Activated CD8-positive, alpha-beta T cell treated with anti-CD3 and anti-CD28 coated beads for 36 hours (primary cell): ENCODE measurements at regions not wholly inside any gene's neighbourhood (a gene's known extent, or its start where the extent isn't known, plus 50 kb on each side); places are given as distances from the start of the nearest gene placed in this dataset.
"Not testable (repeated sequence)": the region's sequence is repeated elsewhere in the genome, so short reads cannot be mapped to it uniquely, and the experiment has no call there.

ENCODE experiments used
- ATAC-seq: fragments of 200-7000 bp; cut with Tn5 transposase; one replicate; pipeline ENCODE4 v1.10.0; 2021; ENCODE audit warnings: mild to moderate bottlenecking, moderate library complexity
- CTCF ChIA-PET: fragments of 350-600 bp; sonication (Branson Sonifier 250); formaldehyde crosslinking; loops from one replicate; lab custom pipeline; 2021; ENCODE audit warnings: antibody characterized with exemption; lab: Charles Lee
- POLR2A ChIA-PET: fragments of 350-600 bp; sonication (Branson Sonifier 250); formaldehyde crosslinking; loops from one replicate; lab custom pipeline; 2021; ENCODE audit warnings: antibody characterized with exemption; lab: Charles Lee
- DNase-seq: peaks from one replicate; pipeline ENCODE4 v3.0.0-alpha.2; 2020
- H3K27ac Mint-ChIP-seq: one replicate; pipeline ENCODE4 v1.8.0; 2021; ENCODE audit warnings: mild to moderate bottlenecking, mixed read lengths
- H3K27me3 Mint-ChIP-seq: one replicate; pipeline ENCODE4 v1.8.0; 2021; ENCODE audit warnings: mixed read lengths
- H3K36me3 Mint-ChIP-seq: one replicate; pipeline ENCODE4 v1.8.0; 2021; ENCODE audit warnings: low read depth, mixed read lengths
- H3K4me1 Mint-ChIP-seq: one replicate; pipeline ENCODE4 v1.8.0; 2021; ENCODE audit warnings: low read depth, mixed read lengths
- H3K4me3 Mint-ChIP-seq: one replicate; pipeline ENCODE4 v1.8.0; 2021; ENCODE audit warnings: mild to moderate bottlenecking, moderate library complexity, mixed read lengths
- H3K9me3 Mint-ChIP-seq: one replicate; pipeline ENCODE4 v1.8.0; 2021; ENCODE audit warnings: mixed read lengths
- intact Hi-C: fragments of 100-400 bp; cut with micrococcal nuclease; formaldehyde crosslinking; loops from one replicate; pipeline ENCODE4 v1.10.0; 2022
- TF ChIP-seq, protein P1 (sequence below): fragments of 200-600 bp; IDR thresholded peaks from one replicate; pipeline ENCODE4 v1.8.0; 2022; ENCODE audit warnings: antibody characterized with exemption, mild to moderate bottlenecking

- ATAC-seq, result no peak
- TF ChIP-seq, protein P1, sequence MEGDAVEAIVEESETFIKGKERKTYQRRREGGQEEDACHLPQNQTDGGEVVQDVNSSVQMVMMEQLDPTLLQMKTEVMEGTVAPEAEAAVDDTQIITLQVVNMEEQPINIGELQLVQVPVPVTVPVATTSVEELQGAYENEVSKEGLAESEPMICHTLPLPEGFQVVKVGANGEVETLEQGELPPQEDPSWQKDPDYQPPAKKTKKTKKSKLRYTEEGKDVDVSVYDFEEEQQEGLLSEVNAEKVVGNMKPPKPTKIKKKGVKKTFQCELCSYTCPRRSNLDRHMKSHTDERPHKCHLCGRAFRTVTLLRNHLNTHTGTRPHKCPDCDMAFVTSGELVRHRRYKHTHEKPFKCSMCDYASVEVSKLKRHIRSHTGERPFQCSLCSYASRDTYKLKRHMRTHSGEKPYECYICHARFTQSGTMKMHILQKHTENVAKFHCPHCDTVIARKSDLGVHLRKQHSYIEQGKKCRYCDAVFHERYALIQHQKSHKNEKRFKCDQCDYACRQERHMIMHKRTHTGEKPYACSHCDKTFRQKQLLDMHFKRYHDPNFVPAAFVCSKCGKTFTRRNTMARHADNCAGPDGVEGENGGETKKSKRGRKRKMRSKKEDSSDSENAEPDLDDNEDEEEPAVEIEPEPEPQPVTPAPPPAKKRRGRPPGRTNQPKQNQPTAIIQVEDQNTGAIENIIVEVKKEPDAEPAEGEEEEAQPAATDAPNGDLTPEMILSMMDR, result no peak
- Mint-ChIP-seq H3K27me3 (peaks cover 3% of the 10 kb centered on the region), H3K27ac (no peak overlapping the region), H3K36me3 (no peaks in the 10 kb centered on the region), H3K9me3 (no peaks in the 10 kb centered on the region), H3K4me1 (no peaks in the 10 kb centered on the region), H3K4me3 (no peak overlapping the region)
- intact Hi-C loops, result no loop called here
- CTCF ChIA-PET, result no interaction called here
- POLR2A ChIA-PET, result no interaction called here
- no peak for DNase-seq
Measured at GRCh38 chr1:213541641-213542040, 446.1 kb upstream of the PROX1 start.

DNA sequence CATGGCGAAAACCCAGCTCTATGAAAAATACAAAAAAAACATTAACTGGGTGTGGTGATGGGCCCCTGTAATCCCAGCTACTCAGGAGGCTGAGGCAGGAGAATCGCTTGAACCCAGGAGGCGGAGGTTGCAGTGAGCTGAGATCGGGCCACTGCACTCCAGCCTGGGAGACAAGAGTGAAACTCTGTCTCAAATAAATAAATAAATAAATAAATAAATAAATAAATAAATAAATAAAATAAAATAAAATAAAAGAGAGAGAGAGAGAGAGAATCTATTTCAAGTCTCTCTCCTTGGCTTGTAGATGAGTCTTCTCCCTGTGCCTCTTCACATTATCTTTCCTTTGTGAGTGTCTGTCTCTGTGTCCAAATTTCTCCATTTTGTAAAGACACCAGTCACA, 442.6 kb upstream of the PROX1 start:
- H3K36me3 Mint-ChIP-seq, H3K27ac Mint-ChIP-seq, intact Hi-C loops, DNase-seq, CTCF ChIA-PET, POLR2A ChIA-PET, H3K9me3 Mint-ChIP-seq, H3K27me3 Mint-ChIP-seq, H3K4me3 Mint-ChIP-seq, ATAC-seq, H3K4me1 Mint-ChIP-seq: not testable (repeated sequence)

DNA sequence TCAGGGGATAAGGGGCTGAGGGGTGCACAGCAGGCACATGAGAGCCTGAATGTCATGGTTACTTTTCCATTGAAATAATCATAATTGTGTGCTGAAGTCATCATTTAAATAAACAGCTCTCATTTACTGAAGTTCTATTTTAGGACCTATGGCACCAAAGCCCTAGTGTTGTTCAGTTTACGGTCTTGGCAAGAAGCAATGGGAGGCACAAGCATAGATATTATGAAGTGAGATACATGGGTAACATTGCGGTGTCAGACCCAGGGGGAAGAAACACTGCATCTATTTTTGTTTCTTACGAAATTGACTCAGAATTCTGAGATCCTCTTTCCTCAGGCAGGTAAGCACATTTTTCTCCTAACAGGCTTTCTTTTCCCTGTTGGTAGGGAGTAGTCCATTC, 437.8 kb upstream of the PROX1 start:
- Mint-ChIP-seq H3K36me3 (no peaks in the 10 kb centered on the region), H3K27ac (no peak overlapping the region), H3K27me3 (no peaks in the 10 kb centered on the region), H3K9me3 (no peaks in the 10 kb centered on the region), H3K4me1 (no peaks in the 10 kb centered on the region), H3K4me3 (no peak overlapping the region)
- TF ChIP-seq, protein P1, result no peak
- DNase-seq, result no peak
- ATAC-seq, result no peak
- CTCF ChIA-PET, result no interaction called here
- intact Hi-C loops, result no loop called here
- POLR2A ChIA-PET, result no interaction called here

- DNase-seq (no peak), ATAC-seq (no peak)
- TF ChIP-seq, protein P1, result no peak
- POLR2A ChIA-PET, result no interaction called here
- Mint-ChIP-seq H3K36me3 (no peaks in the 10 kb centered on the region), H3K27me3 (no peaks in the 10 kb centered on the region), H3K9me3 (no peaks in the 10 kb centered on the region), H3K27ac (no peak overlapping the region), H3K4me3 (no peak overlapping the region), H3K4me1 (no peaks in the 10 kb centered on the region)
- CTCF ChIA-PET, result no interaction called here
- intact Hi-C loops, result no loop called here
Measured at GRCh38 chr1:213550804-213551203, 437.0 kb upstream of the PROX1 start.

GRCh38 chr1:213552045-213552444, 435.7 kb upstream of the PROX1 start:
- TF ChIP-seq, protein P1, result no peak
- DNase-seq (no peak), ATAC-seq (no peak)
- Mint-ChIP-seq H3K4me3 (no peak overlapping the region), H3K27me3 (no peaks in the 10 kb centered on the region), H3K4me1 (no peaks in the 10 kb centered on the region), H3K36me3 (no peaks in the 10 kb centered on the region), H3K9me3 (no peaks in the 10 kb centered on the region), H3K27ac (no peak overlapping the region)
- ChIA-PET POLR2A (no interaction called here), CTCF (no interaction called here)
- intact Hi-C loops, result no loop called here

GRCh38 chr1:213560226-213560625, 427.5 kb upstream of the PROX1 start:
- intact Hi-C loops, result no loop called here
- ChIA-PET CTCF (interaction anchor here (0.6 kb wide), 1 partner anchor 366 kb away, joined by 3 read pairs; no protein-coding TSS in a partner anchor), POLR2A (no interaction called here)
- DNase-seq (no peak), ATAC-seq (no peak)
- Mint-ChIP-seq H3K9me3 (peaks cover 17% of the 10 kb centered on the region), H3K27me3 (no peaks in the 10 kb centered on the region), H3K36me3 (no peaks in the 10 kb centered on the region), H3K27ac (no peak overlapping the region), H3K4me3 (no peak overlapping the region), H3K4me1 (no peaks in the 10 kb centered on the region)
- TF ChIP-seq, protein P1, result no peak
